ENCODE measurements at regions not wholly inside any gene's neighbourhood (a gene's known extent, or its start where the extent isn't known, plus 50 kb on each side); places are given as distances from the start of the nearest gene placed in this dataset.

DNA sequence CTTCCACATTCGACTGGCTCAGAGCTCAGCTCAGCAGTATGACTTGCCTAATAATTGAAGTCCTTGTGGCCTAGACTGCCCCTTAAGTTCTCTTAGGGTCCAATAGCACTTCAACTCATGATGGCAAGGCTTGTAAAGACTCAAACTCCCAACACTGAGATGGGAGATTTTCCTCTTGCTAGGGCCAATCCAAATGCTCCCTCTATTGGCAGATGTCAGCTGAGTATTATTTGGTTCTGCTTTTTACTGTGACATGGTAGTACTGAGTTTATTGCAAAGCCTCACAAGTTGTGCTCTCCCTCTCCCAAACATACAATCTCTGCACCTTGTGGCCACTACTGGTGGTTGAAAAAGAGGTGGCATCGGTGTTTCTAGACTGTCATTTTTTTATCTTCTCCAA, 164.2 kb downstream of the ALG10 start:
- Histone ChIP-seq H3K27ac (ENCODE audit: low read depth, low read length, poor library complexity, severe bottlenecking) (no peak overlapping the region), H3K9ac (ENCODE audit: low read length) (no peak overlapping the region), H3F3A (ENCODE audit: insufficient read depth, low read length) (no peaks in the 10 kb centered on the region), H3K4me3 (ENCODE audit: low read depth, low read length, poor library complexity, severe bottlenecking) (no peak overlapping the region), H3K4me2 (ENCODE audit: low read length) (no peak overlapping the region), H3K9me2 (ENCODE audit: low read depth, low read length) (no peaks in the 10 kb centered on the region), H3K4me1 (ENCODE audit: insufficient read depth, low read length, severe bottlenecking) (no peaks in the 10 kb centered on the region), H2AFZ (ENCODE audit: low read length) (no peak overlapping the region), H4K20me1 (ENCODE audit: insufficient read depth, low read length) (no peaks in the 10 kb centered on the region), H3K27me3 (ENCODE audit: insufficient read depth, low read length) (no peaks in the 10 kb centered on the region), H3K79me2 (ENCODE audit: insufficient read depth, low read length) (no peaks in the 10 kb centered on the region), H3K36me3 (ENCODE audit: insufficient read depth, low read length) (no peaks in the 10 kb centered on the region), H3K9me3 (ENCODE audit: low read length) (no peaks in the 10 kb centered on the region)
- TF ChIP-seq, protein P1, sequence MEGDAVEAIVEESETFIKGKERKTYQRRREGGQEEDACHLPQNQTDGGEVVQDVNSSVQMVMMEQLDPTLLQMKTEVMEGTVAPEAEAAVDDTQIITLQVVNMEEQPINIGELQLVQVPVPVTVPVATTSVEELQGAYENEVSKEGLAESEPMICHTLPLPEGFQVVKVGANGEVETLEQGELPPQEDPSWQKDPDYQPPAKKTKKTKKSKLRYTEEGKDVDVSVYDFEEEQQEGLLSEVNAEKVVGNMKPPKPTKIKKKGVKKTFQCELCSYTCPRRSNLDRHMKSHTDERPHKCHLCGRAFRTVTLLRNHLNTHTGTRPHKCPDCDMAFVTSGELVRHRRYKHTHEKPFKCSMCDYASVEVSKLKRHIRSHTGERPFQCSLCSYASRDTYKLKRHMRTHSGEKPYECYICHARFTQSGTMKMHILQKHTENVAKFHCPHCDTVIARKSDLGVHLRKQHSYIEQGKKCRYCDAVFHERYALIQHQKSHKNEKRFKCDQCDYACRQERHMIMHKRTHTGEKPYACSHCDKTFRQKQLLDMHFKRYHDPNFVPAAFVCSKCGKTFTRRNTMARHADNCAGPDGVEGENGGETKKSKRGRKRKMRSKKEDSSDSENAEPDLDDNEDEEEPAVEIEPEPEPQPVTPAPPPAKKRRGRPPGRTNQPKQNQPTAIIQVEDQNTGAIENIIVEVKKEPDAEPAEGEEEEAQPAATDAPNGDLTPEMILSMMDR (IDR thresholded peaks at IDR 0.05; ENCODE audit: low read length): peak; percentile 18; the same call in 1 of the 2 replicates
- no peak for TF ChIP-seq EZH2 (IDR thresholded peaks at IDR 0.05; ENCODE audit: borderline replicate concordance, low read length)

DNA sequence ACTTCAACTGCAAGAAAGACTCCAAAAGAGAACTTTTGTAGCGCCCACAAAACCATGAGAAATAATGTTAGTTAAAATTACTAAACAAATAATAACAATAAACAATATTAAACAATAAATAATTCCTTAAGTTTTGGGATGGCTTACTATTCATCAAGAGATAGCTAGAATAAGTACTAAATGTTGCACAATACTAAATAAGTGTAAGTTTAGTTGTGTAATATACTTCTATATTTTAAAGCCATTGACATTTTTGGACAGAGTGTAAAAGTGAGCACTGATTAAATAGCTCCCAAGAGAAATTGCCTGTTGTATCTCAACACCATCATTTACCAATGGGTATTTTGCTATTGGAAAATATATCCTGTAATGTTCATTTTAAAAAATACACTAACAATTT, 166.7 kb downstream of the ALG10 start:
- Histone ChIP-seq H3K9me2 (ENCODE audit: low read depth, low read length) (no peaks in the 10 kb centered on the region), H3K4me1 (ENCODE audit: insufficient read depth, low read length, severe bottlenecking) (no peaks in the 10 kb centered on the region), H3K36me3 (ENCODE audit: insufficient read depth, low read length) (no peaks in the 10 kb centered on the region), H3F3A (ENCODE audit: insufficient read depth, low read length) (no peaks in the 10 kb centered on the region), H3K4me3 (ENCODE audit: low read depth, low read length, poor library complexity, severe bottlenecking) (no peak overlapping the region), H3K9me3 (ENCODE audit: low read length) (no peaks in the 10 kb centered on the region), H3K27me3 (ENCODE audit: insufficient read depth, low read length) (no peaks in the 10 kb centered on the region), H2AFZ (ENCODE audit: low read length) (no peak overlapping the region), H3K79me2 (ENCODE audit: insufficient read depth, low read length) (no peaks in the 10 kb centered on the region), H3K4me2 (ENCODE audit: low read length) (no peak overlapping the region), H4K20me1 (ENCODE audit: insufficient read depth, low read length) (no peaks in the 10 kb centered on the region), H3K27ac (ENCODE audit: low read depth, low read length, poor library complexity, severe bottlenecking) (no peak overlapping the region), H3K9ac (ENCODE audit: low read length) (no peak overlapping the region)
- TF ChIP-seq, protein P1 (IDR thresholded peaks at IDR 0.05; ENCODE audit: low read length): no peak
- no peak for TF ChIP-seq EZH2 (IDR thresholded peaks at IDR 0.05; ENCODE audit: borderline replicate concordance, low read length)

DNA sequence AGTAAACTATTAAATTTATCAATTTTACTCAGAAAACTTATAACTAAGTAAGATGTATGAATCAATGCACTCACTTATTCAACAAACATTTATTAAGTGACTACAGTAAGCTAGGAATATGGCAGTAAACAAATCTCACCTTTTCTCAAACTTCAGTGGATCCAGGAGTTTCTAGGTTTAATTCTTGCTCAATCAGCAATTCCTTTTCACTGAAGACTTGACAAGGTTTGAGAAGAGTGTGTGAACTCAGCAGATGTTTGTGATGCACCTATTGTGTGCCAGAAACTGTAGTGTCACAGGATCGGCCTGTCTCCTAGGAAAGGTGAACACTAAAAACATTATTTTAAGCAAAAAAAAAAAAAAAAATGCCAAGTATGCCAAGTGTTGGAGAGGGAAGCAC, 167.8 kb downstream of the ALG10 start:
- Histone ChIP-seq H3K4me2 (ENCODE audit: low read length) (no peak overlapping the region), H3F3A (ENCODE audit: insufficient read depth, low read length) (no peaks in the 10 kb centered on the region)

More for the DNA sequence above, 167.8 kb downstream of the ALG10 start:
- Histone ChIP-seq H3K79me2 (ENCODE audit: insufficient read depth, low read length) (no peaks in the 10 kb centered on the region), H3K9me3 (ENCODE audit: low read length) (no peaks in the 10 kb centered on the region), H3K9me2 (ENCODE audit: low read depth, low read length) (no peaks in the 10 kb centered on the region), H3K4me1 (ENCODE audit: insufficient read depth, low read length, severe bottlenecking) (no peaks in the 10 kb centered on the region), H2AFZ (ENCODE audit: low read length) (no peak overlapping the region), H3K36me3 (ENCODE audit: insufficient read depth, low read length) (no peaks in the 10 kb centered on the region), H3K27ac (ENCODE audit: low read depth, low read length, poor library complexity, severe bottlenecking) (no peak overlapping the region), H3K4me3 (ENCODE audit: low read depth, low read length, poor library complexity, severe bottlenecking) (no peak overlapping the region), H3K9ac (ENCODE audit: low read length) (no peak overlapping the region), H3K27me3 (ENCODE audit: insufficient read depth, low read length) (no peaks in the 10 kb centered on the region), H4K20me1 (ENCODE audit: insufficient read depth, low read length) (no peaks in the 10 kb centered on the region)
- TF ChIP-seq EZH2 (IDR thresholded peaks at IDR 0.05; ENCODE audit: borderline replicate concordance, low read length): no peak
- TF ChIP-seq, protein P1 (IDR thresholded peaks at IDR 0.05; ENCODE audit: low read length): no peak
